ENCODE measurements at regions not wholly inside any gene's neighbourhood (a gene's known extent, or its start where the extent isn't known, plus 50 kb on each side); places are given as distances from the start of the nearest gene placed in this dataset.

- TF ChIP-seq POLR2A (IDR thresholded peaks at IDR 0.05) (no peak), CTCF (IDR thresholded peaks at IDR 0.05) (no peak), EP300 (IDR thresholded peaks at IDR 0.05) (no peak)
Measured at GRCh38 chr14:51484485-51484884, 167.2 kb upstream of the FRMD6 start.
